AML-193 (cell line): ENCODE measurements at regions not wholly inside any gene's neighbourhood (a gene's known extent, or its start where the extent isn't known, plus 50 kb on each side); places are given as distances from the start of the nearest gene placed in this dataset.

ENCODE experiments used
- DNase-seq, 2 experiments: peaks; one replicate each; lab custom pipeline; 2025; lab: John Stamatoyannopoulos, UW

DNA sequence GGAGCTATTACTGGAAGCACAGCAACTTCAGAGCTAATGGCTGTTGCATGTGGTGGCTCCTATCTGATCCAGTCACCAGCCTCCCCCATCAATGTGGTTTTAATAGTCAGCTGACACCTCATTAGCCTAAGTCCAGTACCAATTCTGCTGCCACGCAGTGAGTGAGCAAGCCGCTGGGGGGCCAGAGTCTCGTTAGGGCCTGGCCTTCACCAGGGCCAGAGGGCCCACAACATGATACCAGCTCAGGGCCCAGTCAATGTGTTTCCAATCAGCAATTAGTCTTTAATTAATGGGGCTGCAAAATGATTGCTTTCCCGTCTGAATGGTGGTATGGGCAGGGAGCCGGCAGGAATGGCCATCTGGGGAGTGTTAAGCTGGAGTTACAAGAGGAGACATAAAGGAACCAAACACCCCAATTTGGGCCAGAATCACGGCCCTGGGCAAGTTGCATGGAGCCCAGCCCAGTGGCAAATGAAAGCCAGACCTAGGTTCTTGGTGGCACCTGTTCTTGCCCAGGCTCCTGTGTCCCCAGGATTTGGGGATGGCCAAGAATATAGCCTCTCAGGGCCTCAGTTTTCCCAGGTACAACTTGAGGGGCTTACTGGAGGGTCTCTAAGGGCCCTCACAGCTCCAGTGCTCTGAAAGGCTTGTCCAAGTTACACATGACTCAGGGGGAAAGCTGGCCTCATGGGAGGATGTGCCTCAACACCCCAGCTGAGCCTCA, 119.2 kb downstream of the EFNB1 start:
- no peak for DNase-seq

DNA sequence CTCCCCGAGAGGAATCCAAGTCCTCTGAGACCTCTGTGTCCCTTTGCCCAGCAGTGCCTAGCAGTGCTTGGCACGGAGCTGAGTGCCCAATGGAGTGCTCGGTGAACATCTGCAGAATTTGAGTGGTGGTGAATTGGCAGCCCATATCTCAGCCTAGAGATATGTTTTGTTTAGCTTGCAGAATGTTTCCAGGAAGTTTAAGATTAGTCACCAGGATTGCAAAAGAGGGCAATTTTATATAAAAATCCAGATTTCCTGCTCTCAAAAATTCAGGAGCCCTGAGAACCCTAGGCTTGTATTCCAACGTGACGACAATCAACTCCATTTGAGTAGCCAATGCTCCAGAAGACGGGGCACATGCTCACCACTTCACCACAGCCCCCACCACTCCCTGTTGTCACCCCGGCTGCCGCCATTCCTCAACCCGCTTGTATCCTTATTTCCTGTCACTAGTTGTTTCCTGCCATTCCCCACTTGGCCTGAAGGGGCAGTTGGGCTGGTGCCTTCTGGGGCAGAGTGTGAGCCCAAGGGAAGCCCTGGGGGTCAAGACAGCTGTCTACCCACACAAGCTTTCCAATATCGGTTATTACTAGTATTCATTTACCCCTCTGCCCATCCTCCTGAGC, 116.9 kb downstream of the EFNB1 start:
- DNase-seq, result no peak

GRCh38 chrX:68945081-68945602, 116.3 kb downstream of the EFNB1 start:
- DNase-seq, result no peak

DNA sequence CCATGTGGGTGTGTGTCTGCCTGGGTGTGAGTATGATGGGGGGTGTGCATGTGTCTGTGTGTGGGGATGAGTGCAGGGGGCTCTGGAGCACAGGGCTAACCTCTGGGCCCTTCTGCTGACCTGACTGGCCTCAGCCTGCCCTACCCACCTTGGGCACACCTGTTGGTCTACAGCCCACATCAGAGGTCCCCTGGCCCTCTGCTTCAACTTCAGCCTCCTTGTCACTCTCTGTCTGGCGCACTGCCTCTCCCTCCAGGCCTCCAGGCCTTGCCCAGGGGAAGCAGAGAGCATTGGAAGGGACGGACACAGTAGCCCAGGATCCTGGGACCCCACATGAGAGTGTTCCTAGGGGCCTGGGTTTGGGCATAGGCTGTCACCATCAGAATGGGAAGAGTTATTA, 115.4 kb downstream of the EFNB1 start:
- no peak for DNase-seq

GRCh38 chrX:68942840-68943239, 114.0 kb downstream of the EFNB1 start:
- DNase-seq, result no peak

DNA sequence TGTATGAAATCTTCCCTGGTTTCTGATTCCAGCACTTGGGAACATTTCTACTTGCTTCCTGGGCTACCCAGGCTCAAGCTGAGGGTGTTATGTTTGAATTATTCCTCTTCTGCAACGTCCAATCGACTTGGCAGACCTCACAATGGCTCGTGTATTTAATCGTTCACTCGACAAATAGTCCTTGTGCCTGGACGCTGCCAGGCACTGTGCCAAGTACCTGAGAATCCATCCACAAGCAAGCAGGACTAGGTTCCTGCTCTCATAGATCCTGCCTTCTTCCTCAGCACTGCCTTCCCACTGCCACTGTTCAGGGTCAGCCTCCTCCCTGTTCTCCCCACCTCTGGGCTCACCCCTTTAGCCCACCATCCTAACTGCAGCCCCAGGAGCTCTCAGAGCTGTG, 113.3 kb downstream of the EFNB1 start:
- DNase-seq, result no peak

GRCh38 chrX:68941385-68941952, 112.6 kb downstream of the EFNB1 start:
- DNase-seq, result no peak

GRCh38 chrX:68940601-68941000, 111.8 kb downstream of the EFNB1 start:
- no peak for DNase-seq

- DNase-seq, result no peak
Observed at GRCh38 chrX:68939868-68940267, 111.0 kb downstream of the EFNB1 start.

GRCh38 chrX:68938244-68939004, 109.6 kb downstream of the EFNB1 start:
- DNase-seq, result no peak

DNA sequence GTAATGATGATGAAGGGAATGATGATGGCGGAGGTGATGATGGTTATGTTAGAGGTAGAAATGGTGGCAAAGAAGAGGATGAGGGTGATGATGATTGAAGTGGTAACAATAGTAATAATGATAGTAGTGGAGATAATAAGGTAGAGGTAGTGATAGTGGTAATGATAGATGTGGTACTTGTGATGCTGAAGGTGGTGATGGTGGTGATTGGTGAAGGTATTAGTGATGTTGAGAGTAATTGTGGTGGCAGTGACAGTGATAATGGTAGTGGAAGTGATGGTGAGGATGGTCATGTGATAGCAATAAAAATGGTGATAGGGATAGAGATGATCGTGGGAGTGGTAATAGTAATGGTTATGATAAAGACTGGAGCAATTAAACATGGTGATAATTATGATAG, 108.8 kb downstream of the EFNB1 start:
- no peak for DNase-seq

GRCh38 chrX:68936608-68937007, 107.8 kb downstream of the EFNB1 start:
- DNase-seq, result no peak

DNA sequence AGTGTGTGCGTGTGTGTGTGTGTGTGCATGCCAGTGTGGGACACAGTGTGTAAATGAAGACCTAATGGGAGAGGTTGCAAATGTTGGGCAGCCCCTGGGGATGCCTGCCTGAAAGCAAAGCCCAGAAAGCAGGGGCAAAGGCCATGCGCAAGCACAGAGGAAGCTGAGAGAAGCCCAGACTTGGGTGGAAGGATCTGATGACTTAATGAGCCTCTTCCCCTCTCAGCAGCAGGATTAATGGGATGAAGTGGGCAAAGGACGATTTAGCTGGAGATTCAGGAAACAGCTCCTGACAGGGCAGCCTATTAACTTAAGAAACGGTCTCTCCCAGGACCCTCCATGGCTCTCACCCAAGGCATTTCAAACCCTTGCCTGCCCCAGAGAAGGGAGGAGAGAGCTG, 107.3 kb downstream of the EFNB1 start:
- DNase-seq, result no peak

DNA sequence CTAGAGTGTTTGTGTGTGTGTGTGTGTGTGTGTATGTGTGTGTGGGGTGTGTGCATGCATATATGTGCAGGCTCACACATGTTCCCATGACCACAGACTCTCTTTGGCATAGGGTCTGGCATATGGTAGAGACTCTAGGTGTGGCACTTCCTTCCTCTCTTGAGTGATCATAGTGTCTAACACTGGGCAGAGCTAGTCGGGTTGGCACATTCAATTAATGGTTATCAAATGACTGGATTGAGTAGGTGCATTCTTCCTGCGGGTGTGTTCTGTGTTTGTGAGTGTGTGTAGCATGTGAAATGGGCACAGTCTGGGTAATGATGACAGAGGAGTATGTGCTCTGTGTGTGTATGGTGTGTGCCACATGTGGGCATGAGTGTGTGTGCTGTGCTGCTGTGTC, 106.5 kb downstream of the EFNB1 start:
- no peak for DNase-seq

DNA sequence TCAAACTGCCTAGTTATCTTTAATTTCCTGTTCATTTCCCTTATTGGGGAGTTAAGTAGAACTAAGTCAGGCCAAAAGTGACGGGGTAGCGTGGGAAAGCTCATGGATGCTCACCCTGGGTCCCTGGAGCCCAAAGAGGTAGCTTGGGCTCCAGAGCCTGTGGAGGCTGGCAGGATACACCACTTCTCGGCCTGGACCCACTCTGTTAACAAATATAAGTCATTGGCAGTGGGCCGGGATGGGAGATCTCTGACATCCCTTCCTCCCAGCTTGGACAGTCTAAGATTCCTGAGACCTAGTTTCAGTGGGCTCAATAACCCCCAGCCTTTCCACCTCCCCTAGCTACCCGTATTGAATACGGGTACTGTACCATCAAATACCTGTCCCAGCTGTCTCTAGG, 106.1 kb downstream of the EFNB1 start:
- DNase-seq, result no peak

DNA sequence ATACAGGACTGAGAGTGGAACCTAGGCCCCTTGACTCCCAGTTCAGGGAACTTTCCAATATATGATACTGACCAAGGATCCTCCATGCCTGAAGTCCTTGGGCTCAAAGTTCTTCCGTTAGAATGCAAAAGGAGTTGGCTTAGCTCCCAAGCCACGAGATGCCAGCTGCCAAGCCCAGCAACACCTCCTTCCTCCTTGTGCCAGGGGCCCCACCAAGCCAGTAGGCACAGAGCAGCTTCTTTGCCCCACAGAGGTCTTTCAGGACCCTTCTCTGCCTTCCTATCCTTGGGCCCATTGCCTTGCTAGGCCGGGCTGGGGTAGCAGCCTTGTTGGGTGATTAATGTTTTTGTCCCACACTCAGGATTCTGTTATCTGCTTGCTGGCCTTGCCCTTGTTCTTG, 105.6 kb downstream of the EFNB1 start:
- DNase-seq, result no peak

GRCh38 chrX:68932611-68933010, 103.8 kb downstream of the EFNB1 start:
- no peak for DNase-seq

DNA sequence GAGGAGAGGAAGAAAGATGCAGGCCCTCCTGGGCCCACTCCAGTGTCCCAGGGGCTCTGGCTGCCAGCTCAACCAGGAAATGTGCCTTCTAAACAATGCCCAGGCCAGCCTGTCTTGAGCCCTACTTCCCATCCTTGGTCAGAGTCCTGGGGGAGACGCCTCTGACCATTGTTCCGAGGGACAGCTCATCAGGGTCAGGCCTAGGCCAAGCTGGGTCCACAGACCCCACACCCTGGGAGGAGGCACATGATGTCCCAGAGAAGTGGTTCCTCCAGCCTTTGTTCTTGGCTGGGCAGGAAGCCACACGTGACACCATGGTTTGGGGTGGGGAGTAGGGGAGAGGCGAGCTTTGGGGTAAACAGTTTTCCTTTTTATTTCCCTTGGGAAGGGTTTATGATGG, 102.5 kb downstream of the EFNB1 start:
- DNase-seq, result no peak

- no peak for DNase-seq
Observed at GRCh38 chrX:68930542-68931317, 101.9 kb downstream of the EFNB1 start.

GRCh38 chrX:68929332-68930150, 100.7 kb downstream of the EFNB1 start:
- DNase-seq, result no peak

GRCh38 chrX:68928401-68928800, 99.6 kb downstream of the EFNB1 start:
- DNase-seq, result no peak
